HEK293 (cell line): ENCODE measurements at regions not wholly inside any gene's neighbourhood (a gene's known extent, or its start where the extent isn't known, plus 50 kb on each side); places are given as distances from the start of the nearest gene placed in this dataset.

Source experiments
- CTCF ChIA-PET: fragments of 350-600 bp; formaldehyde crosslinking; extraction: SDS; loops from one replicate; lab custom pipeline; 2021; ENCODE audit warnings: antibody characterized with exemption; lab: Yijun Ruan, JAX
- POLR2A ChIA-PET: fragments of 300-600 bp; formaldehyde crosslinking; extraction: SDS; loops from one replicate; lab custom pipeline; 2020; ENCODE audit warnings: antibody characterized with exemption, inconsistent platforms; lab: Yijun Ruan, JAX
- H3K27ac ChIP-seq: fragments of 200-500 bp; sonication (Bioruptor generic); 2 replicates; pipeline ENCODE4 v1.5.1; 2014; ENCODE audit warnings: low read depth, low read length, control low read depth, inconsistent platforms; ENCODE audit errors: extremely low read depth
- H3K36me3 ChIP-seq, 2 experiments: fragments of 200-500 bp in 1 of 2; sonication (Bioruptor generic) in 1 of 2; 1 replicate in 1 of 2; 2 replicates in 1 of 2; pipeline ENCODE4 v1.5.1; 2014 to 2017; ENCODE audit warnings: inconsistent platforms in 2 of 2, low read length in 2 of 2; ENCODE audit not compliant: control insufficient read depth in 2 of 2, insufficient read depth in 1 of 2
- H3K4me1 ChIP-seq: fragments of 200-500 bp; sonication (Bioruptor generic); 2 replicates; pipeline ENCODE4 v1.5.1; 2014; ENCODE audit warnings: mild to moderate bottlenecking, low read length, inconsistent platforms; ENCODE audit not compliant: control insufficient read depth, insufficient read depth
- H3K4me3 ChIP-seq: 2 replicates; pipeline ENCODE4 v1.5.1; 2011; ENCODE audit warnings: low read depth, mild to moderate bottlenecking, control low read depth, low read length, moderate library complexity
- H3K9me3 ChIP-seq: fragments of 200-500 bp; sonication (Bioruptor generic); 2 replicates; pipeline ENCODE4 v1.5.1; 2014; ENCODE audit warnings: low read depth, low read length, inconsistent platforms; ENCODE audit not compliant: control insufficient read depth, insufficient read depth
- MYNN ChIP-seq: fragments of 450-650 bp; formaldehyde crosslinking; IDR thresholded peaks from 2 replicates; pipeline ENCODE4 v1.5.1; 2016; ENCODE audit warnings: missing biosample characterization, missing genetic modification characterization, borderline replicate concordance
- PRDM10 ChIP-seq: fragments of 450-650 bp; formaldehyde crosslinking; IDR thresholded peaks from 2 replicates; pipeline ENCODE4 v1.5.1; 2016; ENCODE audit warnings: missing biosample characterization, missing genetic modification characterization
- SCRT1 ChIP-seq: fragments of 450-650 bp; formaldehyde crosslinking; IDR thresholded peaks from 2 replicates; pipeline ENCODE4 v1.5.1; 2016; ENCODE audit warnings: missing biosample characterization, missing genetic modification characterization, borderline replicate concordance
- SCRT2 ChIP-seq: fragments of 450-650 bp; formaldehyde crosslinking; IDR thresholded peaks from 2 replicates; pipeline ENCODE4 v1.5.1; 2016; ENCODE audit warnings: missing biosample characterization, missing genetic modification characterization
- ZEB2 ChIP-seq: fragments of 450-650 bp; formaldehyde crosslinking; IDR thresholded peaks from 2 replicates; pipeline ENCODE4 v1.5.1; 2016; ENCODE audit warnings: missing biosample characterization, missing genetic modification characterization
- ZNF202 ChIP-seq: fragments of 450-650 bp; formaldehyde crosslinking; IDR thresholded peaks from 2 replicates; pipeline ENCODE4 v1.5.1; 2016; ENCODE audit warnings: missing biosample characterization, missing genetic modification characterization, borderline replicate concordance
- ZNF23 ChIP-seq: fragments of 450-650 bp; formaldehyde crosslinking; IDR thresholded peaks from 2 replicates; pipeline ENCODE4 v1.5.1; 2016; ENCODE audit warnings: missing biosample characterization, missing genetic modification characterization, borderline replicate concordance
- ZNF677 ChIP-seq: fragments of 450-650 bp; IDR thresholded peaks from 2 replicates; pipeline ENCODE4 v1.5.0; 2018; ENCODE audit warnings: missing biosample characterization, mild to moderate bottlenecking, missing genetic modification characterization, moderate library complexity
- ZNF704 ChIP-seq: fragments of 450-650 bp; formaldehyde crosslinking; IDR thresholded peaks from 2 replicates; pipeline ENCODE4 v1.5.1; 2016; ENCODE audit warnings: missing biosample characterization, missing genetic modification characterization
- ZNF777 ChIP-seq: fragments of 450-650 bp; formaldehyde crosslinking; IDR thresholded peaks from 2 replicates; pipeline ENCODE4 v1.5.1; 2017; ENCODE audit warnings: missing biosample characterization, missing genetic modification characterization, borderline replicate concordance

- TF ChIP-seq ZEB2 (tag by site-specific recombination) (no peak), ZNF704 (tag by site-specific recombination) (no peak), ZNF202 (tag by site-specific recombination) (no peak), ZNF677 (no peak), ZNF777 (tag by site-specific recombination) (no peak), PRDM10 (tag by site-specific recombination) (no peak), ZNF23 (tag by site-specific recombination) (no peak)
- no peaks in the 10 kb centered on the region for H3K36me3 ChIP-seq
- POLR2A ChIA-PET, result no interaction called here
- H3K4me1 ChIP-seq, result peaks cover 24% of the 10 kb centered on the region; the same call in 1 of the 2 replicates
- no peaks in the 10 kb centered on the region for H3K9me3 ChIP-seq
- CTCF ChIA-PET, result no interaction called here
- H3K27ac ChIP-seq, result no peak overlapping the region
- no peak overlapping the region for H3K4me3 ChIP-seq
Measured at GRCh38 chr15:96165081-96165480, 165.4 kb upstream of the NR2F2 start.

GRCh38 chr15:96165775-96166174, 164.7 kb upstream of the NR2F2 start:
- peaks cover 27% of the 10 kb centered on the region for H3K4me1 ChIP-seq
- H3K36me3 ChIP-seq, result no peaks in the 10 kb centered on the region
- H3K27ac ChIP-seq, result no peak overlapping the region; the same call in 1 of the 2 replicates
- H3K4me3 ChIP-seq, result no peak overlapping the region
- no peaks in the 10 kb centered on the region for H3K9me3 ChIP-seq
- ChIA-PET POLR2A (no interaction called here), CTCF (interaction anchor here (1.0 kb wide), 1 partner anchor 8 kb away, joined by 3 read pairs; no protein-coding TSS in a partner anchor)
- 0 out of 2 replicates have a peak, but pooled peaks have one; percentile 32 for TF ChIP-seq MYNN (tag by site-specific recombination)
- no peak for TF ChIP-seq PRDM10 (tag by site-specific recombination)
- TF ChIP-seq SCRT1 (tag by site-specific recombination), result peak; percentile 87
- peak; percentile 93 for TF ChIP-seq SCRT2 (tag by site-specific recombination)
